Globus pallidus (tissue), 1 donor: ENCODE measurements at regions not wholly inside any gene's neighbourhood (a gene's known extent, or its start where the extent isn't known, plus 50 kb on each side); places are given as distances from the start of the nearest gene placed in this dataset.
"Not testable (repeated sequence)": the region's sequence is repeated elsewhere in the genome, so short reads cannot be mapped to it uniquely, and the experiment has no call there.

Experiments used
- DNase-seq: peaks from one replicate; pipeline ENCODE4 v3.0.0-alpha.2; 2015; ENCODE audit warnings: low spot score

- no peak for DNase-seq
Observed at GRCh38 chr17:27944546-27945332, 51.6 kb upstream of the LYRM9 start.

GRCh38 chr17:27945333-27945616, 52.1 kb upstream of the LYRM9 start:
- DNase-seq = no peak

GRCh38 chr17:27945953-27946352, 52.8 kb upstream of the LYRM9 start:
- DNase-seq = no peak

- DNase-seq = no peak
Observed at GRCh38 chr17:27946513-27946912, 53.3 kb upstream of the LYRM9 start.

- DNase-seq = peak; percentile 48
Observed at GRCh38 chr17:27947005-27947406, 53.8 kb upstream of the LYRM9 start.

GRCh38 chr17:27949304-27949703, 56.1 kb upstream of the LYRM9 start:
- DNase-seq = no peak

GRCh38 chr17:27950225-27950624, 57.1 kb upstream of the LYRM9 start:
- DNase-seq = not testable (repeated sequence)

- DNase-seq = peak; percentile 30
Observed at GRCh38 chr17:27950995-27951394, 57.8 kb upstream of the LYRM9 start.

- DNase-seq = no peak
Observed at GRCh38 chr17:27951872-27952271, 58.7 kb upstream of the LYRM9 start.

GRCh38 chr17:27952366-27952765, 59.2 kb upstream of the LYRM9 start:
- no peak for DNase-seq

- no peak for DNase-seq
Observed at GRCh38 chr17:27954548-27955495, 61.7 kb upstream of the LYRM9 start.

- DNase-seq = no peak
Observed at GRCh38 chr17:27956601-27957445, 63.7 kb upstream of the LYRM9 start.

GRCh38 chr17:27957446-27957793, 64.3 kb upstream of the LYRM9 start:
- not testable (repeated sequence) for DNase-seq

GRCh38 chr17:27958708-27959381, 65.7 kb upstream of the LYRM9 start:
- DNase-seq = no peak

- no peak for DNase-seq
Observed at GRCh38 chr17:27959382-27959709, 66.2 kb upstream of the LYRM9 start.

- no peak for DNase-seq
Observed at GRCh38 chr17:27960183-27960849, 67.2 kb upstream of the LYRM9 start.

- not testable (repeated sequence) for DNase-seq
Observed at GRCh38 chr17:27962581-27962980, 69.4 kb upstream of the LYRM9 start.

- DNase-seq = no peak
Observed at GRCh38 chr17:27965224-27965623, 72.1 kb upstream of the LYRM9 start.

- DNase-seq = no peak
Observed at GRCh38 chr17:27968206-27968732, 74.2 kb upstream of the NLK start.

- DNase-seq = no peak
Observed at GRCh38 chr17:27970587-27970986, 71.9 kb upstream of the NLK start.
